Stomach (tissue), 8 donors: ENCODE measurements at regions not wholly inside any gene's neighbourhood (a gene's known extent, or its start where the extent isn't known, plus 50 kb on each side); places are given as distances from the start of the nearest gene placed in this dataset.

Source experiments
- DNase-seq, 2 donors: peaks; one replicate each; pipeline versions ENCODE4 v3.0.0 to v3.0.0-alpha.2; 2013 to 2019
- H3K27ac ChIP-seq, 5 donors: fragments of 200-600 bp in 4 of 5; sonication (generic) in 4 of 5; one replicate each; pipeline ENCODE4 v1.5.1; 2013 to 2019; ENCODE audit warnings: mild to moderate bottlenecking in 1 of 5, moderate library complexity in 1 of 5
- H3K27me3 ChIP-seq, 3 donors: fragments of 200-600 bp; sonication (generic); one replicate each; pipeline ENCODE4 v1.5.1; 2017 to 2019; ENCODE audit warnings: mixed run types in 1 of 3
- H3K36me3 ChIP-seq, 4 donors: fragments of 200-600 bp; sonication (generic); 1 replicate in 3 of 4; 2 replicates in 1 of 4; pipeline ENCODE4 v1.5.1; 2016 to 2019
- H3K4me1 ChIP-seq, 4 donors: fragments of 200-600 bp; sonication (generic); one replicate each; pipeline ENCODE4 v1.5.1; 2016 to 2019
- H3K4me3 ChIP-seq, 4 donors: fragments of 200-600 bp; sonication (generic) in 3 of 4; one replicate each; pipeline ENCODE4 v1.5.1; 2016 to 2019; ENCODE audit warnings: mild to moderate bottlenecking in 1 of 4
- H3K9me3 ChIP-seq, 4 donors: fragments of 200-600 bp; sonication (generic); one replicate each; pipeline ENCODE4 v1.5.1; 2016 to 2019
- CTCF ChIP-seq, 7 experiments: fragments of 450-650 bp in 4 of 7; fragments of 200-600 bp in 3 of 7; sonication (generic) in 3 of 7; IDR thresholded peaks; one replicate each; pipeline ENCODE4 v1.5.1; 2016 to 2019; ENCODE audit warnings: antibody characterized with exemption in 7 of 7, control low read depth in 2 of 7, mild to moderate bottlenecking in 1 of 7
- EP300 ChIP-seq: sonication (generic); formaldehyde crosslinking; IDR thresholded peaks from one replicate; pipeline ENCODE4 v1.6.1; 2017; ENCODE audit warnings: antibody characterized with exemption
- POLR2A ChIP-seq, 4 donors: fragments of 450-650 bp; IDR thresholded peaks; one replicate each; pipeline ENCODE4 v1.6.1; 2016; ENCODE audit warnings: antibody characterized with exemption in 4 of 4, control low read depth in 2 of 4, mild to moderate bottlenecking in 1 of 4, moderate library complexity in 1 of 4
- POLR2AphosphoS5 ChIP-seq, 3 donors: sonication (generic); formaldehyde crosslinking; IDR thresholded peaks; one replicate each; pipeline ENCODE4 v1.6.1; 2016; ENCODE audit warnings: antibody characterized with exemption in 3 of 3
- WGBS, 5 donors: extraction: QIAGEN DNeasy Blood & Tissue Kit in 3 of 5; methylation state at CpG; one replicate each; pipeline versions ENCODE4 v1.1.5 to v1.1.7; 2013 to 2018; 5-methylcytosine and 5-hydroxymethylcytosine counted together
- intact Hi-C: fragments of 100-400 bp; cut with DNase I; formaldehyde crosslinking; loops from one replicate; pipeline ENCODE4 v1.15.1; 2023; ENCODE audit warnings: low total_unique reads
- donor health status: healthy with polysubstance abuse.
- donor health status: Bipolar disorder and iron deficiency.
- donor health status: healthy.

DNA sequence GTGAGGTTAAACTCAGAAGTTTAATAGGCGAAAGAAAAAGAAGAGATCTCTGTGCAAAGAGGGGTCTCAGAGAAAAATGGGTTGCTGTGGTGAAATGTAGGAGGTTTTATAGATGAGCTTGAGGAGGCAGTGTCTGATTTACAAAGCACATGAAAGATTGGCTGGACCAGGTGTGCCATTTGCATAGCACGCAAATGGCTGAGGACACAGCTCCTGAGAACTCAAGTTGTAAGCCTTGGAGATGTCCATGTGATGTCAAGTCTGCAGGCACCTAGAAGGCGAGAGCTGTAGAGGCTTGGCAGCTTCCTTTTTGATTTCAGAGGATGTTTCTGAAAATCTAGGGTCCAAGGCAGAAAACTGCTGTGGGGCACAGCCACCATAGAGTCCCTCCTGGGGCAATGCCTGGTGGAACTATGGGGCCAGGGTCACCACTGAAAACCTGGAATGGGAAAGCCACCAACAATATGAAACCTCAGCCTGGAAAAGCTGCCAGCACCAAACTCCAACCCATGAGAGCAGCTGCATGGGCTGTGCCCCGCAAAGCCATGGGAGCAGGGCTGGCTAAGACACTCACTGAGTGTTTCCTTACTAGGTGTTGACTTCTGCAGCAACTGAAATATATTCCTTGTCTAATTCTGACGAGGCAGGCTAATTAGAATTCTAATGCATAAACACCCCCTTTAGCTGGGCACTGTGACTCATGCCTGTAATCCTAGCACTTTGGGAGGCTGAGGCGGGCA is 96.9 kb upstream of the TNS3 start:
- Histone ChIP-seq H3K27me3 (no peaks in the 10 kb centered on the region), H3K27ac (no peak overlapping the region), H3K9me3 (no peaks in the 10 kb centered on the region), H3K4me3 (no peak overlapping the region), H3K36me3 (no peaks in the 10 kb centered on the region), H3K4me1 (no peaks in the 10 kb centered on the region)
- intact Hi-C loops, result no loop called here
- TF ChIP-seq POLR2A (IDR thresholded peaks at IDR 0.05), result no peak
- TF ChIP-seq EP300, result no peak
- no peak for TF ChIP-seq CTCF (IDR thresholded peaks at IDR 0.05)
- TF ChIP-seq POLR2AphosphoS5 (IDR thresholded peaks at IDR 0.05), result no peak
- DNase-seq, result no peak
- 90 to 96% (median 94%) methylated on average over 6 of the region's 6 CpGs for WGBS, 5 donors

DNA sequence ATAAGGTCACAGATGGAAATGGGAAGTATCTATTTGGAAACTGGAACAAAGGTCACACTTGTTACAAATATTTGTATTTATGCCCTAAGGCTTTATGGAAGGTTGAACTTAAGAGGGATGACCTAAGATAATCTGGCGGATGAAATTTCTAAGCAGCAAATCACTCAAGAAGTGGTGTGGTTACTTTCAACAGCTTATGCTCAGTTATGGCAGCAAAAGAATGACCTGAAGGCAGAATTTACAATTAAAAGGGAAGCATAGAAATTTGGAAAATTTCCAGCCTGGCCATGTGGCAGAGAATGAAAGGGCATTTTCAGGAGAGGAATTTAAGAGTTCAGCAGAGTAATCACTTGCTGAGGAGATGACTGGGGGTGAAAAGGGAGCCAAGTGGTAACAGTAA is 95.8 kb upstream of the TNS3 start:
- 78 to 95% (median 91%) methylated on average over 1 of the region's 1 CpG for WGBS, 5 donors
- H3K27ac ChIP-seq, result no peak overlapping the region
- no peak for DNase-seq
- H3K4me3 ChIP-seq, result no peak overlapping the region
- no peaks in the 10 kb centered on the region for H3K9me3 ChIP-seq
- no peaks in the 10 kb centered on the region for H3K36me3 ChIP-seq
- no peaks in the 10 kb centered on the region for H3K27me3 ChIP-seq
- TF ChIP-seq EP300 (no peak), POLR2A (IDR thresholded peaks at IDR 0.05) (no peak), CTCF (IDR thresholded peaks at IDR 0.05) (no peak), POLR2AphosphoS5 (IDR thresholded peaks at IDR 0.05) (no peak)
- H3K4me1 ChIP-seq, result no peaks in the 10 kb centered on the region
- intact Hi-C loops, result no loop called here

DNA sequence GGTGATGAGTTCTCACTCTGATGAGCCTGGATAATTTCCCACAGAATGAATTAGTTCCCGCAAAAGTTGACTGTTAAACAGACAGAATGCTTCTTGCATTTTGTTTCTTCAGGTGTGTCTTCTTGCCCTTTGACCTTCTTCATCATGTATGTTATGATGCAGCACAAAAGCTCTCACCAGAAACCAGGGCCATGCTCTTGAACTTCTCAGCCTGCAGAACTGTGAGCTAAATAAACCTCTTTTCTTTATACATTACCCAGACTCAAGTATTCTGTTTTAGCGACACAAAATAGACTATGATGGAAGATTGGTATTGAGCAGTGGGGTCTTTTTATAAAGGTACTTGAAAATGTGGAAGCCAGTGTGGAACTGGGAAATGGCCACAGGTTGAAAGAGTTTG is 95.2 kb upstream of the TNS3 start:
- H3K36me3 ChIP-seq, result no peaks in the 10 kb centered on the region
- H3K27me3 ChIP-seq, result no peaks in the 10 kb centered on the region
- no peak for TF ChIP-seq POLR2A (IDR thresholded peaks at IDR 0.05)
- TF ChIP-seq CTCF (IDR thresholded peaks at IDR 0.05), result no peak
- no peak for TF ChIP-seq POLR2AphosphoS5 (IDR thresholded peaks at IDR 0.05)
- no peak for TF ChIP-seq EP300
- no peaks in the 10 kb centered on the region for H3K4me1 ChIP-seq
- WGBS, 5 donors, result 92 to 100% (median 96%) methylated on average over 2 of the region's 2 CpGs
- no peaks in the 10 kb centered on the region for H3K9me3 ChIP-seq
- no peak for DNase-seq
- H3K27ac ChIP-seq, result no peak overlapping the region
- no peak overlapping the region for H3K4me3 ChIP-seq
- intact Hi-C loops, result no loop called here

GRCh38 chr7:47672977-47673381 is 91.1 kb upstream of the TNS3 start:
- TF ChIP-seq POLR2A (IDR thresholded peaks at IDR 0.05), result no peak
- no peak for TF ChIP-seq CTCF (IDR thresholded peaks at IDR 0.05)
- no peak for TF ChIP-seq EP300
- no peak for TF ChIP-seq POLR2AphosphoS5 (IDR thresholded peaks at IDR 0.05)
- Histone ChIP-seq H3K27ac (no peak overlapping the region), H3K9me3 (no peaks in the 10 kb centered on the region), H3K4me3 (no peak overlapping the region), H3K4me1 (peaks cover 0 to 12% (median 11%) of the 10 kb centered on the region in 4 donors), H3K36me3 (no peaks in the 10 kb centered on the region), H3K27me3 (no peaks in the 10 kb centered on the region)
- WGBS, 5 donors, result 78 to 87% (median 83%) methylated on average over 3 of the region's 3 CpGs
- intact Hi-C loops, result no loop called here
- DNase-seq, result no peak
